ENCODE measurements at regions not wholly inside any gene's neighbourhood (a gene's known extent, or its start where the extent isn't known, plus 50 kb on each side); places are given as distances from the start of the nearest gene placed in this dataset.

DNA sequence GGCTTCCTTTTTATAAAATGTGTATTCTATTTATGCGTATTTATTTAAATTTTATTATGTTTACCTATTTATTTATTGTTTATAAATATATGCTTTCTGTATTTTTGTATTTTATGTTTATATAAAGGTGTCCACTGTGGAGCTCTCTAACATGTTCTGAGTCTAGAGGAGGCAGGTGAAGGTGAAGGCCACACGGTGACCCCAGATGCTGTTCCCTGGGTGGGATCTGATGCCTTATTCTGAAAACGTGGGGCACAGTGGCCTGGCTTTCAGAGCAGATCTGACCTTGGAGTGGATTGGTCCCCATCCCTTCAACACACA lies 104.7 kb upstream of the SLC7A14 start:
- TF ChIP-seq, protein P1, sequence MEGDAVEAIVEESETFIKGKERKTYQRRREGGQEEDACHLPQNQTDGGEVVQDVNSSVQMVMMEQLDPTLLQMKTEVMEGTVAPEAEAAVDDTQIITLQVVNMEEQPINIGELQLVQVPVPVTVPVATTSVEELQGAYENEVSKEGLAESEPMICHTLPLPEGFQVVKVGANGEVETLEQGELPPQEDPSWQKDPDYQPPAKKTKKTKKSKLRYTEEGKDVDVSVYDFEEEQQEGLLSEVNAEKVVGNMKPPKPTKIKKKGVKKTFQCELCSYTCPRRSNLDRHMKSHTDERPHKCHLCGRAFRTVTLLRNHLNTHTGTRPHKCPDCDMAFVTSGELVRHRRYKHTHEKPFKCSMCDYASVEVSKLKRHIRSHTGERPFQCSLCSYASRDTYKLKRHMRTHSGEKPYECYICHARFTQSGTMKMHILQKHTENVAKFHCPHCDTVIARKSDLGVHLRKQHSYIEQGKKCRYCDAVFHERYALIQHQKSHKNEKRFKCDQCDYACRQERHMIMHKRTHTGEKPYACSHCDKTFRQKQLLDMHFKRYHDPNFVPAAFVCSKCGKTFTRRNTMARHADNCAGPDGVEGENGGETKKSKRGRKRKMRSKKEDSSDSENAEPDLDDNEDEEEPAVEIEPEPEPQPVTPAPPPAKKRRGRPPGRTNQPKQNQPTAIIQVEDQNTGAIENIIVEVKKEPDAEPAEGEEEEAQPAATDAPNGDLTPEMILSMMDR (IDR thresholded peaks at IDR 0.05) = no peak
- TF ChIP-seq POLR2A (IDR thresholded peaks at IDR 0.05) = no peak
- no peak for TF ChIP-seq EP300 (IDR thresholded peaks at IDR 0.05)
- no peak for TF ChIP-seq POLR2AphosphoS5 (IDR thresholded peaks at IDR 0.05)

Measured in upper lobe of left lung (tissue), 4 donors.